ENCODE measurements at regions not wholly inside any gene's neighbourhood (a gene's known extent, or its start where the extent isn't known, plus 50 kb on each side); places are given as distances from the start of the nearest gene placed in this dataset.

DNA sequence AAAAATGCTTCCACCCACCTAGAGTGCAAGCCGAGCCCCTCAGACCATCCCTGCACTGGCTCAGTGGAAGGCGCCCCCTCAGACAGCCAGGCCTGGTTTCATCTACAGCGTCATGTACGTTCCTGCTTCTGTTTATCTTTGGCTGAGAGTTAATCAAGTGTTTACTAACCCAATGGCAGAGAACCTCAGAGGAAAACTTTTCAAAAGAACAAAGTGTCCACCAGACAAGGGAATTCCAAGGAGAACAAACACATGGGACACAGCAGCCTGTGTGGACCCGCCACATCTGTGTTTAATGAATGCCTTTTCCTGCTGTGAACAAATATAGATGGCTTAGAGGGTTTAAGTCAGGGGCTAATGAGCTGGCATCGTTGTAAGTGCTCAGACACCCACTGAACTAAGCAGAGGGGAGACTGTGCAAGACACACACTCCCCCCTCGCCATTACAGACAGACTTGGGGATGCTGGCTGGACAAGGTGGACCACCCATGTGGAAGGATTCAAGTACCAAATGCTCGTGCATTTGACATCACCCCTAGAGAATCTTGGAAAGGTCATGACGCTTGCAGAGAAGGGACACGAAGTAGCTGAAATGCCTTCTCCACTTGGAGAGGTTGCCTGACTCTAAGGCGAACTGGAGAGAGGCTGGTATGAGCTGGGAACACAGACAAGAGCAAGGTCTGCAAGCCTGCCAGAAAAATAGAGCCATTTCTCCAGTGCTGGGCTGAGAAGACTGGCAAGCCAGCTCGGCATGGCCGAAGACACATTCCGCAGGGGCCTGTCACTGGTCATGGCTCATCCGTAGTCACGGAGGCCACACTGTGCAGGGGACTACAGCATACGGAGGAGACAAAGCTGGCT, 53.5 kb upstream of the NXT1 start:
- TF ChIP-seq, protein P1, sequence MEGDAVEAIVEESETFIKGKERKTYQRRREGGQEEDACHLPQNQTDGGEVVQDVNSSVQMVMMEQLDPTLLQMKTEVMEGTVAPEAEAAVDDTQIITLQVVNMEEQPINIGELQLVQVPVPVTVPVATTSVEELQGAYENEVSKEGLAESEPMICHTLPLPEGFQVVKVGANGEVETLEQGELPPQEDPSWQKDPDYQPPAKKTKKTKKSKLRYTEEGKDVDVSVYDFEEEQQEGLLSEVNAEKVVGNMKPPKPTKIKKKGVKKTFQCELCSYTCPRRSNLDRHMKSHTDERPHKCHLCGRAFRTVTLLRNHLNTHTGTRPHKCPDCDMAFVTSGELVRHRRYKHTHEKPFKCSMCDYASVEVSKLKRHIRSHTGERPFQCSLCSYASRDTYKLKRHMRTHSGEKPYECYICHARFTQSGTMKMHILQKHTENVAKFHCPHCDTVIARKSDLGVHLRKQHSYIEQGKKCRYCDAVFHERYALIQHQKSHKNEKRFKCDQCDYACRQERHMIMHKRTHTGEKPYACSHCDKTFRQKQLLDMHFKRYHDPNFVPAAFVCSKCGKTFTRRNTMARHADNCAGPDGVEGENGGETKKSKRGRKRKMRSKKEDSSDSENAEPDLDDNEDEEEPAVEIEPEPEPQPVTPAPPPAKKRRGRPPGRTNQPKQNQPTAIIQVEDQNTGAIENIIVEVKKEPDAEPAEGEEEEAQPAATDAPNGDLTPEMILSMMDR (IDR thresholded peaks at IDR 0.05; ENCODE audit: low read depth, low read length, missing input control), result no peak
- TF ChIP-seq MAX (IDR thresholded peaks at IDR 0.05) (no peak), YY1 (IDR thresholded peaks at IDR 0.05) (no peak), RXRA (IDR thresholded peaks at IDR 0.05) (peak in 1 of 2 donors; percentile 46), HNF4G (IDR thresholded peaks at IDR 0.05) (no peak), EGR1 (IDR thresholded peaks at IDR 0.05; ENCODE audit: low read depth in 2 of 2) (no peak)
